ENCODE measurements at regions not wholly inside any gene's neighbourhood (a gene's known extent, or its start where the extent isn't known, plus 50 kb on each side); places are given as distances from the start of the nearest gene placed in this dataset.
A peak's percentile ranks its signal among the peaks of the same experiment; 100 is the strongest.

- H3K4me3 ChIP-seq (ENCODE audit: low read depth, low read length), result no peak overlapping the region
- TF ChIP-seq, protein P1, sequence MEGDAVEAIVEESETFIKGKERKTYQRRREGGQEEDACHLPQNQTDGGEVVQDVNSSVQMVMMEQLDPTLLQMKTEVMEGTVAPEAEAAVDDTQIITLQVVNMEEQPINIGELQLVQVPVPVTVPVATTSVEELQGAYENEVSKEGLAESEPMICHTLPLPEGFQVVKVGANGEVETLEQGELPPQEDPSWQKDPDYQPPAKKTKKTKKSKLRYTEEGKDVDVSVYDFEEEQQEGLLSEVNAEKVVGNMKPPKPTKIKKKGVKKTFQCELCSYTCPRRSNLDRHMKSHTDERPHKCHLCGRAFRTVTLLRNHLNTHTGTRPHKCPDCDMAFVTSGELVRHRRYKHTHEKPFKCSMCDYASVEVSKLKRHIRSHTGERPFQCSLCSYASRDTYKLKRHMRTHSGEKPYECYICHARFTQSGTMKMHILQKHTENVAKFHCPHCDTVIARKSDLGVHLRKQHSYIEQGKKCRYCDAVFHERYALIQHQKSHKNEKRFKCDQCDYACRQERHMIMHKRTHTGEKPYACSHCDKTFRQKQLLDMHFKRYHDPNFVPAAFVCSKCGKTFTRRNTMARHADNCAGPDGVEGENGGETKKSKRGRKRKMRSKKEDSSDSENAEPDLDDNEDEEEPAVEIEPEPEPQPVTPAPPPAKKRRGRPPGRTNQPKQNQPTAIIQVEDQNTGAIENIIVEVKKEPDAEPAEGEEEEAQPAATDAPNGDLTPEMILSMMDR (conservative IDR thresholded peaks at IDR 0.05; ENCODE audit: low read depth, low read length), result no peak
- no peak for DNase-seq (ENCODE audit: low read depth)
These were observed 263.7 kb downstream of the PTPRU start for GRCh38 chr1:29500041-29500440.

DNA sequence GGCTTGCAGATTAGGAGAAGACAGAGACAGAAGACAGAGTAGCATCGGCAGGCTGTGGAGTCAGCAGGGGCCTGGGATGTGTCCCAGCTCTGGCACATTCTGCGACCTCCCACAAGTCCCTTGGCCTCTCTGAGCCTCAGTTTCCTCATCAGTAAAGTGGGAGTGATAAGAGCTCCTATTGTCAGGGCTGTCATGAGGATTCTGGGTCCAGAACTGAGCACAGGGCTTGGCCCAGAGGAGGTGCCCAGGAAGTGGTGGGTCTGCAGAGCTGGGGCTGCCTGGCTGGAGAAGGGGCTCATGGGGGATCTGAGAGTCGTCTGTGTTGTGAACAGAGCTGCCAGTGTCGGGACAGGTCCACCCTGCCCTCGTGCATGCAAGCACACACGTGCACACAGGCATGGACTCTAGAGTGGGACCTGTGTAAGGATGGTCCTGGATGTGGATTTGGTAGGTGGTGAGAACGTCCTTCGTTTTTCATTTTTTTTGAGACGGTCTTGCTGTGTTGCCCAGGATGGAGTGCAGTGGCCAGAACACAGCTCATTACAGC, 262.9 kb downstream of the PTPRU start:
- DNase-seq (ENCODE audit: low read depth), result no peak
- no peak overlapping the region for H3K4me3 ChIP-seq (ENCODE audit: low read depth, low read length)
- TF ChIP-seq, protein P1 (conservative IDR thresholded peaks at IDR 0.05; ENCODE audit: low read depth, low read length), result no peak

DNA sequence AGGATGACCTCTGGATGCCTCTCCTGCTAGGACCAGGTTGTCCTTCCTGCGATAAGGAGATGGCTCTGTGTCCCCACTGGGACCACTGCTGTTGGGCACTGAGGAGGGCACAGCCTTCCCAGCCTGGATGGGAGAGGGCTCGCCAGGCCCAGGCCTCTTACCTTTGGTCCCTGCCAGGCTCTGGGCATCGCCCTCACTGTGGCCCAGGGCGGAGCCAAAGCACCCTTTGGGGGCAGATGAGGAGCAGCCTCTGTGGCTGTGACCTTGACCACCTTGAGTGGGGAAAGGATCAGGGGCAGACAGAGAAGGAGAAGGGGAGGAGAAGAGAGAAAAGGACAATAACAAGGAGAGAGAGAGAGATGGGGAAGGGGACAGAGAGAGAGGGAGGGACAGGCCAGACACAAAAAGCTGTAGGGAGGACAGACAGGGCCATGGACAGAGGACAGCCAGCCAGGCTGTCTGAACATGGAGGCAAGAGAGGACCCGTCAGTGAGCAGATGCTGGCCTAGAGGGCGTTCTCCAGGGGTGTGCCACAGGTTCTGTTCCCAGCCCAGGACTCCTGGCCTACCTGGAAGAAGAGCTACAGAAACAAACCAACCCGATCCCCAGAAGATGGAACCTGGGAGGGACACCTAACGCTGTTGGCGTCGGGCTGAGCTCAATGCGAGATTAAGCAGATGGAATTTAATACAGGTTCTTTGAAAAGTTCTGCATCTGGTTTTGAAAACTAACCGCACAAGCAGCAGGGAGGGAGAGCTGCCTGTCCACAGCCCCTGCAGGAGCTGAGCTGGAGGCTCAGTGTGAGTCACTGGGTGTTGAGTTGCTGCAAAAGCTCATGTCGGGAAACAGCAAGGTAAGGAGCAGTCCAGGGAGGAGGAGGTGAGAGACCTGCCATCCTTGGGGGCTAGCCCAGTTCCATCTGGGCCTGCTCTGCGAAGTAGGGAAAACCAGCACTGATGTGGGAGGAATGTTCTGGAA, 262.1 kb downstream of the PTPRU start:
- DNase-seq (ENCODE audit: low read depth), result peak; percentile 58
- TF ChIP-seq, protein P1 (conservative IDR thresholded peaks at IDR 0.05; ENCODE audit: low read depth, low read length), result no peak
- no peak overlapping the region for H3K4me3 ChIP-seq (ENCODE audit: low read depth, low read length)

GRCh38 chr1:29497395-29498125, 261.2 kb downstream of the PTPRU start:
- no peak for DNase-seq (ENCODE audit: low read depth)
- TF ChIP-seq, protein P1 (conservative IDR thresholded peaks at IDR 0.05; ENCODE audit: low read depth, low read length), result no peak
- H3K4me3 ChIP-seq (ENCODE audit: low read depth, low read length), result no peak overlapping the region

- TF ChIP-seq, protein P1 (conservative IDR thresholded peaks at IDR 0.05; ENCODE audit: low read depth, low read length), result no peak
- no peak for DNase-seq (ENCODE audit: low read depth)
- no peak overlapping the region for H3K4me3 ChIP-seq (ENCODE audit: low read depth, low read length)
These were observed 260.4 kb downstream of the PTPRU start for GRCh38 chr1:29496701-29497100.

GRCh38 chr1:29490204-29490934, 254.0 kb downstream of the PTPRU start:
- TF ChIP-seq, protein P1 (conservative IDR thresholded peaks at IDR 0.05; ENCODE audit: low read depth, low read length), result no peak
- DNase-seq (ENCODE audit: low read depth), result no peak
- H3K4me3 ChIP-seq (ENCODE audit: low read depth, low read length), result no peak overlapping the region

All from choroid plexus epithelial cell (primary cell).